PC-3 (cell line): ENCODE measurements at regions not wholly inside any gene's neighbourhood (a gene's known extent, or its start where the extent isn't known, plus 50 kb on each side); places are given as distances from the start of the nearest gene placed in this dataset.

Source experiments
- CTCF ChIP-seq: fragments of 300-600 bp; sonication (generic); conservative IDR thresholded peaks from 2 replicates; pipeline ENCODE4 v1.5.1; 2017; ENCODE audit warnings: antibody characterized with exemption, low read depth, mild to moderate bottlenecking, low read length
- EZH2 ChIP-seq: fragments of 300-600 bp; sonication (generic); IDR thresholded peaks from one replicate; pipeline ENCODE4 v1.6.1; 2017; ENCODE audit warnings: antibody characterized with exemption, mild to moderate bottlenecking, low read length; ENCODE audit not compliant: unreplicated experiment
- EZH2phosphoT487 ChIP-seq: fragments of 300-600 bp; sonication (generic); IDR thresholded peaks from 2 replicates; pipeline ENCODE4 v1.6.1; 2018; ENCODE audit warnings: mild to moderate bottlenecking, antibody characterized with exemption, low read length, borderline replicate concordance

- TF ChIP-seq EZH2 = no peak
- TF ChIP-seq CTCF = no peak
- no peak for TF ChIP-seq EZH2phosphoT487
Observed at GRCh38 chr3:189080745-189081144, 91.0 kb upstream of the TPRG1 start.
